ENCODE measurements at regions not wholly inside any gene's neighbourhood (a gene's known extent, or its start where the extent isn't known, plus 50 kb on each side); places are given as distances from the start of the nearest gene placed in this dataset.

DNA sequence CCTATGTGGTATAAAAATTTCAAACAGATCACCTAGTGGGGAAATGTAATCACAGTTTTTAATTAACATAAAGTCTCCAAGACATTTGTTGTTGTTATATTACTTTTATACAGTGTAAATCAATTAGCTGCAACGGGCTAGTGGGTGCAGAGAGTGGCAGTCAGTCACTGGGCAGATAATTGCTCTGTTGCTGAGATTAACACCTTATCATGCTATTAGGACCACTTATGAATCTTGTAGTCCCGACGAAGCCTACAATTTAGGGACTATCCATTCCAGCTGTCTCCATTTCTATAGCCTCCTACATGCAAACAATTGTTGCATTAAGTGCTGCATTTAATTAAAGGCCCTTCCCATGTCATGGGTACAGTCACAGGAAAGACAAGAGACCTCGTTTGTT, 158.9 kb upstream of the PROX1 start:
- TF ChIP-seq, protein P1, sequence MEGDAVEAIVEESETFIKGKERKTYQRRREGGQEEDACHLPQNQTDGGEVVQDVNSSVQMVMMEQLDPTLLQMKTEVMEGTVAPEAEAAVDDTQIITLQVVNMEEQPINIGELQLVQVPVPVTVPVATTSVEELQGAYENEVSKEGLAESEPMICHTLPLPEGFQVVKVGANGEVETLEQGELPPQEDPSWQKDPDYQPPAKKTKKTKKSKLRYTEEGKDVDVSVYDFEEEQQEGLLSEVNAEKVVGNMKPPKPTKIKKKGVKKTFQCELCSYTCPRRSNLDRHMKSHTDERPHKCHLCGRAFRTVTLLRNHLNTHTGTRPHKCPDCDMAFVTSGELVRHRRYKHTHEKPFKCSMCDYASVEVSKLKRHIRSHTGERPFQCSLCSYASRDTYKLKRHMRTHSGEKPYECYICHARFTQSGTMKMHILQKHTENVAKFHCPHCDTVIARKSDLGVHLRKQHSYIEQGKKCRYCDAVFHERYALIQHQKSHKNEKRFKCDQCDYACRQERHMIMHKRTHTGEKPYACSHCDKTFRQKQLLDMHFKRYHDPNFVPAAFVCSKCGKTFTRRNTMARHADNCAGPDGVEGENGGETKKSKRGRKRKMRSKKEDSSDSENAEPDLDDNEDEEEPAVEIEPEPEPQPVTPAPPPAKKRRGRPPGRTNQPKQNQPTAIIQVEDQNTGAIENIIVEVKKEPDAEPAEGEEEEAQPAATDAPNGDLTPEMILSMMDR (IDR thresholded peaks at IDR 0.05) = no peak
- no peak for TF ChIP-seq EZH2 (IDR thresholded peaks at IDR 0.05; ENCODE audit: borderline replicate concordance, insufficient read depth, low read depth, low read length, poor library complexity, severe bottlenecking)

Measured in B cell (primary cell).